ENCODE measurements at regions not wholly inside any gene's neighbourhood (a gene's known extent, or its start where the extent isn't known, plus 50 kb on each side); places are given as distances from the start of the nearest gene placed in this dataset.

GRCh38 chr15:93415576-93415975, 326.6 kb upstream of the RGMA start:
- TF ChIP-seq ADNP (tag; IDR thresholded peaks at IDR 0.05) (no peak), ARID2 (IDR thresholded peaks at IDR 0.05) (no peak), NFE2L1 (tag; IDR thresholded peaks at IDR 0.05; ENCODE audit: borderline replicate concordance, low read depth) (no peak), ZFP36 (IDR thresholded peaks at IDR 0.05; ENCODE audit: low read depth, low read length, partially characterized antibody) (no peak), HMBOX1 (IDR thresholded peaks at IDR 0.05) (no peak), ZSCAN29 (IDR thresholded peaks at IDR 0.05) (no peak), CEBPB (tag; IDR thresholded peaks at IDR 0.05) (no peak), BRCA1 (IDR thresholded peaks at IDR 0.05) (no peak), BRCA1 (CRISPR knock-in tag; IDR thresholded peaks at IDR 0.05) (no peak), CTCF (IDR thresholded peaks at IDR 0.05 in 2 of 3, conservative IDR thresholded peaks at IDR 0.05 in 1 of 3; ENCODE audit: insufficient read depth in 2 of 3, low read depth in 1 of 3, low read length in 3 of 3) (no peak), ZNF280B (CRISPR knock-in tag; IDR thresholded peaks at IDR 0.05) (no peak)

Data from K562 (cell line).